Activated CD4-positive, alpha-beta T cell treated with anti-CD3 and anti-CD28 coated beads, Interleukin-2, Interleukin-6, amounts not matched to agents 100 ng/mL and 50 ng/mL, durations not matched to agents 16 hours and 8 hours (primary cell): ENCODE measurements at regions not wholly inside any gene's neighbourhood (a gene's known extent, or its start where the extent isn't known, plus 50 kb on each side); places are given as distances from the start of the nearest gene placed in this dataset.
A peak's percentile ranks its signal among the peaks of the same experiment; 100 is the strongest.
"Not testable (repeated sequence)": the region's sequence is repeated elsewhere in the genome, so short reads cannot be mapped to it uniquely, and the experiment has no call there.

ENCODE experiments used
- DNase-seq: peaks from one replicate; pipeline ENCODE4 v3.0.0-alpha.2; 2020

DNA sequence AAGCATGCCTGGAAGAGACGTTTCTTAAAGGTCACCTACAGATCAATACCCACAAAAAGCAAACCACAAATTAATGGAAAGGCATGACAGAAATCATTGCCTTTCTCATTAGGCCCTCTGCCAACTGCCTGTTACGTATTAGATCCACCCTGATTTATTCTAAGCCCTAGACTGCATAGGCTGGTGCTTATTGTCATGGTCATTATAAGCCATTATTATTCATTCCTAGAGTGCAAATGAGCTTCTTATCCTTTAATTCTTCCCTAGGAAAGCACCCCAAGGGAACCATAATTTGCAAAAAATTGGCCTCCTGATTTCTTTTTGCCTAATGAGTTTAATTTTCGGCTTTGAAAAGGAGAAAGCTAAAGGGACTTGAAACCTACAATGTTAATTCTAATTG lies 184.2 kb upstream of the GPRIN3 start:
- DNase-seq = no peak

DNA sequence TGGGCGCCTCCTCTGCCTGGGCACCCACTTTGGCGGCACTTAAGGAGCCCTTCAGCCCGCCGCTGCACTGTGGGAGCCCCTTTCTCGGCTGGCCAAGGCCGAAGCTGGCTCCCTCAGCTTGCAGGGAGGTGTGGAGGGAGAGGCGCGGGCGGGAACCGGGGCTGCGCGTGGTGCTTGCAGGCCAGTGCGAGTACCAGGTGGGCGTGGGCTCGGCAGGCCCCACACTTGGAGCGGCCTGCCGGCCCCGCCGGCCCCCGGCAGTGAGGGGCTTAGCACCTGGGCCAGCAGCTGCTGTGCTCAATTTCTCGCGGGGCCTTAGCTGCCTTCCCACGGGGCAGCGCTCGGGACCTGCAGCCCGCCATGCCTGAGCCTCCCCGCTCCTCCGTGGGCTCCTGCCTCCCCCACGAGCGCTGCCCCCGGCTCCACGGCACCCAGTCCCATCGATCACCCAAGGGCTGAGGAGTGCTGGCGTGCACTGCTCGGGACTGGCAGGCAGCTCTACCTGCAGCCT lies 182.4 kb upstream of the GPRIN3 start:
- DNase-seq = not testable (repeated sequence)

GRCh38 chr4:89489338-89489771 lies 181.8 kb upstream of the GPRIN3 start:
- DNase-seq = no peak

- no peak for DNase-seq
Observed at GRCh38 chr4:89488736-89489135, 181.1 kb upstream of the GPRIN3 start.

DNA sequence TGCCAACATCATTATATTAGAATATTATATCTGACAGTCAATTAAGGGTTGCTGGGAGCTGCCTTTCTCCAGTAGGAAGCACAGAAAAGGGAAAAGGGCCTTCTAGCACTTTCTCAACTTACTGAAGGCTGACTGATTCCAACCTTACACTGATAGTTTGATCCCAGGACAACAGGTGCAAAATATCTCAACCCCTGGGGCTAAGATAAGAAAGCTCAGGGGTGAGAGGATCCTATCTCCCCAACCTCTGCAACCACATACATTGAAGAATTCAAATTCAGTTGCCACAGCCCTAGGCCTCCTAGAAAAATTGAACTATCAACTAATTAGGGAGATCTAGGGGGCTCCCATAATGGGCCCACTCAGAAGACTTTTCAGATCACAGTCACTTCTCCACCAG lies 179.1 kb upstream of the GPRIN3 start:
- DNase-seq = no peak

DNA sequence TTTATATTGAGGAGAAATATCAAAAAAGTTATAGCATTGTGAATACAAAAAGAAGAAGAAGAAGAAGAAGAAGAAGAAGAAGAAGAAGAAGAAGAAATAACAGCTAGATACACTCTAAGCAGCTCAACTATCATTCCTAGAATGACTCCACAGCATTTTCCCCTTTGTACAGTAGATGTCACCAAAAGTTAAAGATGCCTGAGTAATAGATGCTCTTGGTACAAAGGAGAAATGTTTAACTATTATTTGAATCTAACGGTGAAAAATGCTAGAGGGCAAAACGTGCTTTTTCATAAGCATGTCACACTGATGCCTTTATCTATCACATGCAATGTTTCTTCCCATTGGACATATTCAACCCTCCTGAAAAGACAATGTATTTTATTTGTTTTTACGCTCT lies 178.4 kb upstream of the GPRIN3 start:
- DNase-seq = no peak

DNA sequence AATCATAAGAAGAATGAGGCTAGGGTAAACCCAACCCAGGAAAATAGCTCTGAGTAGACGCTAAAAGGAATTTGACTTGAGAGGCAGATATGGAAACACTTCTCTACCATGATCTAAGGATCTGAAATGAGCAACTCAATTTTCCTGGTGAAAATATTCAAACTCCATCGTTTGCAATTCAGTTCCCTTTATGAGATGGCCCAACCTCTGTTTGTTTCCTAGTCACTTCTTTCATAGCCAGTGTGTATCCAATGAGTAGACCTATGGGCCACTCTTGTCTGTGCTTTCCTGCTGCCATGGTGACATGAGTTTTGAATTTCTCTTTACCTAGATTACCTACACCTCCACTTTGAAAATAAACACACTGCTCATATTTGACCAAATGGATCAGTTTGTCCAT lies 176.2 kb upstream of the GPRIN3 start:
- DNase-seq = no peak

DNA sequence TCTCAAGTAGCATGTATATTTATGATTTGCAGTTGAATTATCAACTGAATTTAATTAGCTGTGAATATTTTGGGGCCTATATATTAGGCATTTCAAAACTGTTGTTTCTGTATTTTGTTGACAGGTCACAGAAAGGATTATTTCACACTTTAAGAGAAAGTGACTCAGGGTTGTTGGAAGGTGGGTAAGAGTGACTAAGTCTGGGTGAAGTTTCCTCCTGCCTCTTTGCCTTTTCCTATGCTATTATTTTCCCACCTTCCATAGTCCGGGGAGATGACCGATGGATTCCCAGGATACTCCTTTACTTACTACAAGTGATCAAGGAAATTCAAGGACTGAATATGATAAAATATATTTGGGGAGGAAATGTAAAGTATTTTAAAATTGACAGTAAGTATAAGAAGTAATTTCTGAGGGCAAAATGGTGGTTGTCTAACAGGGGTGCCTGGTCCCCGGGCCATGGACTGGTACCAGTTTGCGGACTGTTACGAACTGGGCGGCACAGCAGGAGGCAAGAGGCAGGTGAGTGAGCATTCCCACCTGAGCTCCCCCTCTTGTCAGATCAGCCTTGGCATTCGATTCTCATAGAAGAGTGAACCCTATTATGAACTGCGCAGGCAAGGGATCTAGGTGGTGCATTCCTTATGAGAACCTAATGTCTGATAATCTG lies 175.5 kb upstream of the GPRIN3 start:
- no peak for DNase-seq

GRCh38 chr4:89482251-89482650 lies 174.7 kb upstream of the GPRIN3 start:
- DNase-seq = peak; percentile 38

- peak; percentile 84 for DNase-seq
Observed at GRCh38 chr4:89469930-89470375, 162.4 kb upstream of the GPRIN3 start.

GRCh38 chr4:89469516-89469915 lies 161.9 kb upstream of the GPRIN3 start:
- DNase-seq = no peak

GRCh38 chr4:89468602-89469001 lies 161.0 kb upstream of the GPRIN3 start:
- no peak for DNase-seq

DNA sequence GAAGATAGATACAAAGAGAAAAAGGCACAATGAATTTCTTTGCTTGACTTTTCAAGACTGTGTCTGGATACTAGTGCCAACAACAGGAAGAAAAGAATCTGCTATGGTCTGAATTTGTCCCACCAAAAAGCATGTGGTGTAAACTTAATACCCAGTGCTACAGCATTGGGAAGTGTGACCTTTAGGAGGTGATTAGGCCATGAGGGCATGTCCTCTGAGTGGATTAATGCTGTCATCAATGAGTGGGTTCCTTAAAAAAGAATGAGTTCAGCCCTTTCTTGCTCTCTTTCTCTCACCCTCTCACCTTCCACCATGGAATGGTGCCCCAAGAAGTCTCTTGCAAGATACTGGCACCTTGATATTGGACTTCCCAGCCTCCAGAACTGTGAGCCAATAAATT lies 155.7 kb upstream of the GPRIN3 start:
- no peak for DNase-seq

- DNase-seq = no peak
Observed at GRCh38 chr4:89447543-89447942, 139.9 kb upstream of the GPRIN3 start.

GRCh38 chr4:89446193-89446592 lies 138.6 kb upstream of the GPRIN3 start:
- no peak for DNase-seq

DNA sequence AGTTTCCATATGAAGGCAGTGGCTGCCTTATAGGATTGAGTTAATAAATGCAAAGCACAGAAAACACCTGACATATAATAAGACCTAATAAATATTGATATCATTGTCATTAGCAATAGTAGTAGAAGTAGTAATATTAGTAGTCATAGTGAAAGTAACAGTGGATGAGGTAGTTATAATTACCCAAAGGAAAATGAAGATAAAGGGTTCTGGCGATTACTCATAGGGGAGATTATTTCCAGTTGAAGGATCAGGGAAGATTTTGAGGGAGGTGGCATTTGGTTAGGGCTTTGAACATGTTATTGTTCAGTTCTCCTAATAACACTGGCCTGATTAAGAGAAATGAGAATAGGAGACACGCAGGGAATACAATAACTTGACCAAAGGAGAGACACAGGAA lies 131.9 kb upstream of the GPRIN3 start:
- no peak for DNase-seq

- peak; percentile 70 for DNase-seq
Observed at GRCh38 chr4:89438102-89438831, 130.7 kb upstream of the GPRIN3 start.

GRCh38 chr4:89434364-89434988 lies 126.9 kb upstream of the GPRIN3 start:
- peak; percentile 54 for DNase-seq

DNA sequence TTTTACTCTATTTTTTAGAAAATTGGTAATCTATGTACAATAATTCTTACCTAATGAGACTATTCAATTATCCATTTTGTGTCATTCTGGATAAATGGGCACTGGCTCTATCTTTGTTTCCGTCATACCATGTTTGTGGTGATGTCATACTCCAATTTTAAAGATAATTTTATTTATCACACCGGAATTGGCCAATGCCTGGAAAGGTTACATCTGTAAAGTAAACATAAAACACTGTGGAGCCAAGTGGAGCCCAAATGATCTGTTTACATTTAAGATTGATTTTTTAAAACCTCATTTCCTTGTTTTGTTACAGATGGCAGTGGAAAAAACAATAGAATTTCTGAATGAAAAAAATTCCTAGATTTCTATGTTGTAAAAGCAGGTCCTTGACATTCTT lies 120.2 kb upstream of the GPRIN3 start:
- DNase-seq = no peak

GRCh38 chr4:89425023-89425422 lies 117.4 kb upstream of the GPRIN3 start:
- no peak for DNase-seq

- no peak for DNase-seq
Observed at GRCh38 chr4:89422441-89422990, 114.9 kb upstream of the GPRIN3 start.

GRCh38 chr4:89420507-89420906 lies 112.9 kb upstream of the GPRIN3 start:
- DNase-seq = no peak

GRCh38 chr4:89419111-89419695 lies 111.6 kb upstream of the GPRIN3 start:
- DNase-seq = no peak
